Right renal cortex interstitium (tissue), 3 donors: ENCODE measurements at regions not wholly inside any gene's neighbourhood (a gene's known extent, or its start where the extent isn't known, plus 50 kb on each side); places are given as distances from the start of the nearest gene placed in this dataset.
"Not testable (repeated sequence)": the region's sequence is repeated elsewhere in the genome, so short reads cannot be mapped to it uniquely, and the experiment has no call there.

ENCODE experiments used
- DNase-seq, 3 donors: peaks; one replicate each; pipeline ENCODE4 v3.0.0-alpha.2; 2013; ENCODE audit warnings: low read depth in 3 of 3, low spot score in 2 of 3

DNA sequence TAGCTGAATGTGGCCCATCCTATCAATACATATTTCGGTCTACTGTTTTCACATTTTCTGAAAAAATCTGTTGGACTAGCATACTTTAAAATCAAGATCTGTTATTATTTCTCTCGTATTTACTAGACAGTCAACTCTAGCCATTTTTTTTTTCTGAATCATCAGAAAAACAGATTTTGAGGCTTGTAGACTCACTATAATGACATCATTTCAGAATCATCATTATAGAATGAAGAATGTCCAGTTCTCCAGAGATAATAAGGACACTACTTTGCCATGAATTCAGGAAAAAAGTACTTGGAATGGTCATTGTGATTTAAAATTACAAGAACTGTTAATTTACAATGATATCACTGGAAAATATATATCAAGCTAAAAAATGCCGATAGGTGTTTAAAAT, 589.8 kb downstream of the KCNH5 start:
- no peak for DNase-seq

DNA sequence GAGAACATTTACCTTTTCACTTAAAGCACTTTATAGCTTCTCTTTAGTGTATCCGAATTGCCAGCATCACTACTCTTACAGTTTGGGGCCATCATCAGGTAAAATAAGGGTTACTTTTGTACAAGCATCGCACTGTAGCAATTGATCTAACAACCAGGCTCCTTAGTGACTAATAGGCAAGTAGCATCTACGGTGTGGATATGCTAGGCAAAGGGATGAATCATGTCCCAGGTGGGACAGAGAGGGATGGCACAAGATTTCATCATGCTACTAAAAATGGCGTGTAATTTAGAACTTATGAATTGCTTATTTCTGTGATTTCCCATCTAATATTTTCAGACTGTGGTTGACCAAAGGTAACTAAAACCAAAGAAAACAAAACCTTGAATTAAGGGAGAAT, 582.3 kb downstream of the KCNH5 start:
- no peak for DNase-seq

DNA sequence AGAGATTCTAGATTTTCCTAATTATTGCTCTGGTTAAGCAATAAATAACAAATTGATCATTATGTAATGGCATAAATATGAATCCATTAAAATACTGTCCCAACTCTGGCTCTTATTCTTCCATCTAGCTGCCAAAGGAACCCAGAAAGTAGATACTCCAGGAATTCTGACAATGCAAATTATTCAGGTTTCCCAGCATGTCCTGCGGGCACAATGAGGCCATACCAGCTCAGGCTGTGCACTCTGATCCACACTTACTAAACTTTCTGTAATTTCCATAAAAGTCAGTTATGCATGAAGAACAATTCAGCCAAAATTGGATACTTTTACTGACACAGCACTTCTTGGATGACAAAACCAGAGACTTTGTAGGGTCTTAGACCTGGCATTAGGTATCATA, 576.3 kb downstream of the KCNH5 start:
- no peak for DNase-seq

DNA sequence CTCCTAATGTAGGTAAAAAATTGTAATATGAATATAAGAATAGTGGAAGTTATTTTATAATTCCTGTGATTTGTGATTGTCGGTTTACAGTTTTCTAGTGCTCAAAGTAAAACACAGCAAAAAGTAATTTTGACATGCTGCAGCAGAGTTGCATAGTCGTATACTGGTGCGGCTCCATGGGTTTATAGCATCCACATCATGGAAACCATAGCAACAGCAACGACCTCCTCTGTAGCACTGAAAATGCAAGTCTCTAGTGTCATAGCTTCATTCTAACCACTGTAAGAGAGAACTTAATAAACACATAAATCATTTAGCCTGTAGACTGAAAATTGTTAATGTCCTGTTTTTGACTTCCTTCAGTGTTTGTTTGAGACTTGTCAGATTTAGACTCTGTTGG, 574.3 kb downstream of the KCNH5 start:
- DNase-seq: no peak

DNA sequence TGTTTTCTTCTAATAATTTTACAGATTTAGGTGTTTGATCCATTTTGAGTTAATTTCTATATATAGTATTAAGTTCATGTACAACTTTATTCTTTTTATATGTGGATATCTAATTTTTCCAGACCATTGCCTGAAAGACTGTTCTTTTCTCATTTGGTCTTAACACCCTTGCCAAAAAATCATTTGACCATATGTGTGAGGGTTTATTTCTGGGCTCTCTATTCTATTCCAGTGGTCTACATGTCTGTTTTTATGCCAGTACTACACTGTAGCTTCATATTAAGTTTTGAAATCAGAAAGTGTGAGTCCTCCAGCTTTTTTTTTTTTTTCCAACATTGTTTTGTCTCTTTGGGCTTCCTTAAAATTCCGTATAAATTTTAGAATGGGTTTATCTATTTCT, 554.1 kb downstream of the KCNH5 start:
- no peak for DNase-seq

DNA sequence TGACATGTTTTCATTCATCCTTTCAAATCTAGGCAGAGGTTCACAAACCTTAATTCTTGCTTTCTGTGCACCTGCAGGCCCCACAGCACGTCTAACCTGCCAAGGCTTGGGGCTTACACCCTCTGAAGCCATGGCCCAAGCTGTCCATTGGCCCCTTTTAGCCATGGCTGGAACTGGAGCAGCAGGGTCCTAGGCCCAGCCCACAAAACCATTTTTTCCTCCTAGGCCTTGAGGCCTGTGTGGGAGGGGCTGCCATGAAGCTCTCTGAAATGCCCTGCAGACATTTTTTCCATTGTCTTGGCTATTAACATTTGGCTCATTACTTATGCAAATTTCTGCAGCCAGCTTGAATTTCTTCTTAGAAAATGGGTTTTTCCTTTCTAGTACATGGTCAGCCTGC, 547.5 kb downstream of the KCNH5 start:
- no peak for DNase-seq

DNA sequence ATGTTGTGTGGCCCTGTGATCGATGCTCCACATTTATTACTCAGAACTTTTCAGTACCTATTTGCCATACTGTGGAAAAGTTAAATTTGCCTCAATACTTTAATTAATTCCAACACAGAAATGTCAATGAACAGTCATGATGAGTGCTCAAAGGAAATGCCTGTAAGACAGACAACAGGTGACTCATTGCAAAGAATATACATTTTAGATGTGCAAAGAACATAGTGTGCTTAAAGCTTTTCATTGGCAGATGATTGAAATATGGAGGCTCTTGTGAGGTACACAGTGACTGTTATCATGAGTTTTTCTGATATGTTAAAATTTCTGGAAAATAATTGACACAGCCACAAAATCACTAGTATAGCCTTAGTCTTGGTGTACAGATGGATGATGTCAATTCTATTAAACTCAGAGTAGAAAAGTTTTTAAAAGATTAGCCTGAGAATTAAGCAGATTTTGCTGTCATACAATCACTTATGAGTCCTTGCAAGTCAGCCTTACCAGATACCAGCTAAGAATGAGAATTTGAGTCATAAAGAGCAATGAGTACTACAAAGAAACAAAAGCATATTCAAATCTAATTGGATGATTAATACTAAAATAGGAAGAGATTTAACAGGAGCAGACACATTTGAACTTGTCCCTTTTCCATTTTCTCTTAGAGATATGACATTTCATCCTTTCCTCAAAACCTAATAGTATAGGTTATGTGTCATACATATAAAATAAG, 544.1 kb downstream of the KCNH5 start:
- DNase-seq: no peak

DNA sequence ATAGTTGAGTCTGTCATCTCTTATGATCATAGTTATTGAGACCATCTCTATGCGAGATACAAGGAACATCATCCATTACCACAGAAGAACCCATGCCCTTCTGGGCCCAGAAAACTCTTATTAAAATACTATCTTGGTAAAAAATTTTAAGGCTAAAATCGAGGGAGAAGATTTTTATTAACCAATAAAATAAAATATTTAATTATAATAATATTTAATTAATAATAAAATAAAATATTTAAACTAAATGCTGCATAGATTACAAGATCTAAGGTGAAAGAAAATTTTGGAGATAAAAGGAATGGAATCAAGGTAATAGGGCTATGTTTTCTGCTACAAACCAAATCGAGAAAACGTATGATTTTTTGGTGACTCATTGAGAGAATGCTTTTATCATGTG, 540.2 kb downstream of the KCNH5 start:
- DNase-seq: no peak

DNA sequence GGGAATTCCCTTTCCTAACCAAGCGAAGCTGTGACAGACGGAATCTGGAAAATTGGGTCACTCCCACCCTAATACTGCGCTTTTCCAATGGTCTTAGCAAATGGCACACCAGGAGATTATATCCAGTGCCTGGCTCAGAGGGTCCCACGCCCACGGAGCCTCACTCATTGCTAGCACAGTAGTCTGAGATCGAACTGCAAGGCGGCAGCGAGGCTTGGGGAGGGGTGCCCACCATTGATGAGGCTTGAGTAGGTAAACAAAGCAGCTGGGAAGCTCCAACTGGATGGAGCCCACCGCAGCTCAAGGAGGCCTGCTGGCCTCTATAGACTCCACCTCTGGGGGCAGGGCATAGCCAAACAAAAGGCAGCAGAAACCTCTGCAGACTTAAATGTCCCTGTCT, 523.9 kb downstream of the KCNH5 start:
- DNase-seq: not testable (repeated sequence)

DNA sequence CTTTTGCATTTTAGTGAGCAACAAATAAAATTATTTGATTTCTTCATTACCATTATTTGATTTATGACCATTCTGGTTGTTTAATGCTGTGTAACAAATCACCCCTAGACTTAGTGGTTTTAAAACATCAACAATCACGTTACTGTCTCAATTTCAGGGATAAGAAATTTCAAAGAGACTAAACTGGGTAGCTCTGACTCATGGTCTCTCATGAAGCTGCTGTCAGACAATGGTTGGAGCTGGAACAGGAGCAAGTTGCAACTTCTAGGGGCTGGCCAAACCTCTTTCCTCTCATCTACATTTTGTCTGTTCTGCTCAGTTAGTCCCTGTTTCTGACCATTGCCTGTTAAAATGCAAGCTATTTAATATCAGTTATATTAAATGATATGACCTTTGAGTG, 517.0 kb downstream of the KCNH5 start:
- no peak for DNase-seq

DNA sequence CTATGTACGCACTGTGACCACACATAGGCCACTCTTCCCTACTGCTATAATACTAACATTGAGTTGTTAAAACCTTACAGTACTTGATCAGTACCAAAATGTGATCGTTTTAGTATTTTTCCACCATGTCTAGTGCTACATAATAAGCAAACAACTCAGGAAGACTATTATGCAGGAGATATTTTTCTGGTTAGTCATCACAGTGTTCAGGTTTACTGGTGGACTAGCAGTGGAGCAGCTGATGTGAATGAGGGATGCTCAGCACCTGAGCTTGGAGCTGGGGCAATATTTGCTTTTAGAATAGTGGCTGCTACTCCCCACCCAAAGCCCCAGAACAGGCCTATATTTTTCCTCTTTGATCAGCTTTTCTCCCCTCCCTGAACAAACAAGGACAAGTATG, 513.1 kb downstream of the KCNH5 start:
- no peak for DNase-seq

DNA sequence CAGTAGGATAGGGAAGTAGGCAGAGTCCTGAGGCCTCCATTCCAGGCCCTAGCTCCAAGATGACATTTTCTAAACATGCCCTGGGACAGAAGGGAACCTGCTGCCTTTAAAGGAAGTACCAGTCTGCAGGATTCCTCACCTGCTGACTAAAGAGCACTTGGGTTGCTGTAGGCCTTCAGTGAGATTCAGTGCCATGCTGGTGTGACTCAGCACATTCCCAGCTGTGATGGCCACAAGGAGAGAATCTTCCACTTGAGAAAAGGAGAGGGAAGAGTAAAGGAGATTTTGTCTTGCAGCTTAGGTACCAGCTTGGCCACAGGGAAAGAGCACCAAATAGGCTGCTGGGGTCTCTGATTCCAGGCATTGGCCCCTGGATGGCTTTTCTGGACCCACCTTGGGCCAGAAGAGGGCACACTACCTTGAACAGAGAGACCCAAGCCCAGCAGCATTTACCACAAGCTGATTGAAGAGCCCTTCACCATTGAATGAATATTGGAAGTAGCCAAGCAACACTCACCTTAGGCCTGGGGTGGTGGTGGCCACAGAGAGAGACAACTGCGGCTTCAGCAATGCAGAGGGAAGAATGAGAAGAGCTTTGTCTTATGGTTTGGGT, 498.3 kb downstream of the KCNH5 start:
- no peak for DNase-seq

DNA sequence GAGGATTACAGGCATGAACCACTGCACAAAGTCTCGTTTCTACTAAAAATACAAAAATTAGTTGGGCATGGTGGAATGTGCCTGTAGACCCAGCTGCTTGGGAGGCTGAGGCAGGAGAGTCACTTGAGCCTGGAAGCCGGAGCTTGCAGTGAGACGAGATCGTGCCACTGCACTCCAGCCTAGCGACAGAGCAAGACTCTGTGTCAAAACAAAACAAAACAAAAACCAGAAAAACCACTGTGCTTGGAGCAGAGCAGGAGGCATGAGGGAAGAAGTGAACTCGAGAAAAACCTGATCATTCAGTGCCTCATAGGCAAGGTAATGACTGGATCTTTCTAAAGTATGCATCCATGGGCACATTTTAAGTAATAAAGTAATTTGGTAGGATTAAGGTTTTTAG, 487.8 kb downstream of the KCNH5 start:
- DNase-seq: no peak

DNA sequence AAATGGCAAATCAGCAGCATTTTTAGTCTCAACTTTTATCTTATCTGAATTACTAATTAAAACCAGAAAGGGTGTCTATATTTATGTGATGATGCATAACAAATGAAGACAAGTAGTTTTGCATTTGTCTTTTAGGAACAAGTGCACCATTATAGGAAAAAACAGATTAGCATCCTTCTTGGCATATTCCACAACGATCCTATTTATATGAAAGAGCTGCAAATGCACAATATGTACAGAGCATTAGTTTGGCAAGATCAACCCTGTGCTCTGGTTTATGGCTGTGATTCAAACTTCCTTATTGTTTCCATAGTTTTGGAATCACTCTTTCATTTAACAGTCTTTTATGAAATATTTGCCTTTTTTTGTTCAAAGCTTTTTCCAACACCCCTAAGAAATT, 486.8 kb downstream of the KCNH5 start:
- DNase-seq: no peak

DNA sequence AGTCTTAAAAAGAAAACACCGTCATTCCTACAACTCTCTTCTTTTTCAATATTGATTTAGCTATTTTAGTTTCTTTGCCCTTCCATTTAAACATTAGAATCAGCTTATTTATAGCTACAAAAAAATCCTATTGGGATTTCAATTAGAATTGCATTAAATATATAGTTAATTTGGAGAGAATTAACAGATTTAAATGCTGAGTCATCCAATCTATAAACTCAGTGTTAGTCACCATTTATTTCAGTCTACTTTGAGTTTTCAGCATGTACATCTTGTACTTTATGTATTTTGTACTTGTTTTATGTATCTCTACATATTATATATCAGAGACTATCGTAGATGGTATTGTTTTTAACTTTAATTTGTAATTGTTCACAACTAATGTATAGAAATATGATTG, 460.0 kb downstream of the KCNH5 start:
- no peak for DNase-seq

DNA sequence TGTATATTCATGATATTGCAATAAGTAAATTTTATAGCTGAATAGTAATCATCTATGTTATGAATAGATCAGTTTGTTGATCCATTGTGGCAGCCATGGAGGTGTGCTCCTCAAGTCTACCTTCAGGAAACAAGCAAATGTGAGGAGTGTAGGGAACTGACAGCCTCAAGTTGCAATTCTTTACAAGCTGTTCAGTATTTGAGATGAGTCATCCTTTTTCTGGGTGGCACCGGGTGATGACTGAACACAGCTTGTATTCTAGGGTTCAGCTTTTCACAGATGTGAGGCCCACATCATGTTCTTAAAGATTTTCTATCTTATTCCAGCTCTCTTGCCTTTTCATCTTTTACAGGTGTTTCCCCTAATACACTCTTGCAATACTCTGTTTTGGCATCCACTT, 452.4 kb downstream of the KCNH5 start:
- DNase-seq: no peak

DNA sequence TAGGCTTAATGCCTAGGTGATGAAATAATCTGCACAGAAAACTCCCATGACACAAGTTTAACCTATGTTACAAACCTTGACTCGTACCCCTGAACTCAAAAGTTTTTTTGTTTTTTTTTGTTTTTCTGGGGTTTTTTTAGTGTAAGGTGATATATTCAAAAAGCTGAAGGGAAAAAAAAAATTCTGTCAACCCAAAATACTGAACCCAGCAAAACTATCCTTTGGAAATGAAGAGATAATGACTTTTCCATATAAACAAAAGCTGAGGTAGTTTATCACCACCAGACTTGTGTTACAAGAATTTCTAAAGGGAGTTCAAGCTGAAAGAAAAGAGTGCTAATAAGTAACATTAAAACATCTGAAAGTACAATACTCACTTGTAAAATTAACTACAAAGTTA, 448.1 kb downstream of the KCNH5 start:
- DNase-seq: no peak

DNA sequence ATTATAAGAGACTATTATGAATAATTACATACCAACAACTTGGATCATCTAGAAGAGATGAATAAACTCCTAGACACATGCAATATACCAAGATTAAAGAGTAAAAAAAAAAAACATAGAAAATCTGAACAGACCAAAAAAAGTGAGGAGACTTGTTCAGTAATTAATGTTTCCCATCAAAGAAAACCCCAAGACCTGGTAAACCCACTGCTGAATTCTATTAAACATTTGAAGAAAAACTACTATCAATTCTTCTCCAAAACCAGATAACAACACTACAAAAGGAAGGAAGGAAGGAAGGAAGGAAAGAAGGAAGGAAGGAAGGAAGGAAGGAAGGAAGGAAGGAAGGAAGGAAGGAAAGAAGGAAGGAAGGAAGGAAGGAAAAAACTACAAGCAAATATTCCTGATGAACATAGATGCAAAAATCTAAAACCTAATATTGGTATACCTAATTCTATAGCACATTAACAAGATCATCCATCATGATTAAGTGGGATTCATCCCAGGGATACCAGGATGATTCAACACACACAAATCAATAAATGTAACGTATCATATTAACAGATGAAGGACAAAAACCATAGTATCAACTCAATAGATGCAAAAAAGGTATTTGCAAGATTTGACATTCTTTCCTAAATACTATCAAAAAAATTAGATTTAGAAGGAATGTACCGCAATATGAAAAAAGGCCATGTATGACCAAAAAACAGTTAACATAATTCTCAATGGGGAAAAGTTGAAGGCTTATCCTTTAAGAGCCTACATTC, 445.5 kb downstream of the KCNH5 start:
- DNase-seq: no peak

DNA sequence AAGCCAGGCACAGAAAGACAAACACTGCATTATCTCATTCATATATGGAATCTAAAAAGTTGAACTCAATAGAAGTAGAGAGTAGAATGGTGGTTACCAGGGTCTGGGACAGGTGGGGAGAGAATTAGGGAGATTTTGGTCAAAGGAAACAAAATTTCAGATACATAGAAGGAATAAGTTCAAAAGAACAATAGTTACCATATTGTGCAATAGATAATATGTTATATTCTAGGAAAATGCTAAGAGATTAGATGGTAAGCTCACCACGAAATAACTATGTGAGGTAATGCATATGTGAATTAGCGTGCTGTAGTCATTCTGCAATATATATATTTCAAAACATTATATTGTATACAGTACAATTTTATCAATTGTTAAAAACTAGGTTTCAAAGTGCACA, 442.5 kb downstream of the KCNH5 start:
- no peak for DNase-seq

DNA sequence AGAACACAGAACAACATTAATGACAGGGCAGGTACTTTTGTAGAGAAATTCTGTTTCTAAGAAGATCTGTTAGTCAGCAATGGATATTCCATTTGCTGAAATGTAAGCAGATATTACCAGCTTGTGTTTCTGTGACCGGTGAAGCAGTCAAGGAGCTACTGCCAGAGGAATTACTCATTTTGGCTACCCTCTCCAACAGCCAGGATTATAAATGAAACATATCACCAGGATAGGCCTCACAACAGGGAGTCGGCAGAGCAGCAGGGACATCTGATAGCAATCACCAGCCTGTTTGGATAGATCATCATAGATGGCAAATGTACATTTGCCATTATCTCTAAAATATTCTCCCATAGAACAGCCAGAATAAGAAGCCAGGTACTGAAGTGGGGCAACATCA, 440.7 kb downstream of the KCNH5 start:
- DNase-seq: no peak

DNA sequence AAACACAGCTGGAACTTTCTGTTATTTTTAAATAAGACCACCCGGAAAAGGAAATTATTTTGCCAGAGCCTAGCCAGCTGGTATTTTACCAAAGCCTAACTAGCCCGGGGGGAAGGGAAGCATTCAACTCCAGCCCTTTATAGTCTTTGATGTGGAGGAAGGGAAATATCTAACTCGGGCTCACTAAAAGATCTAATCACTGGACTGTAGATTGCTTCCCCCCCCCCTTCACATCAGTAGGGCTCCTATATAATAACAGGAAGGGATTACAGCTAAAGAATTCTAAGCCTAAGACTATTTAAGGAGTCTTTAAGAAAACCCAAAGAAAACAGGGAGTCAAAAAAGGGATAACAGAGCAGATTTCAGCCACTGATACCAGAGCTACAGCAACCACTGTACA, 431.1 kb downstream of the KCNH5 start:
- no peak for DNase-seq

DNA sequence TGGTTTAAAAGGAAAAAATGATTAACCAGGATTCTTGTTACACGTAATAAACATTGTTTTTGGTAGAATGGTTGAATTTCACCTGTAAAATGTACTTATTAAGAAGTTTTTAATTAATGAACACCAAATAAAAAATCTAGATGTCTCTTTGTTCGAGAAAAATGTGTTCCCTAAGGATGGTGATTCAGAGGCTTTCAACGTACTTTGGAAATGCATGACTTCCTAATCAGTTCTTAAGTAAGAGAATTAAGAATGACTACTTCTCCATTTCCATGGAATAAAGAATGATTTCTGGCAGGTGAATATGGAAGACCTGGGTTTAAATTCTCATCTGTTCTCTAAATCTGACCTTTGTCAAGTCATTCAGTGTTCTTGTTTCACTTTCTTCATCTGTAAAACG, 428.6 kb downstream of the KCNH5 start:
- no peak for DNase-seq
